GM11168 (cell line): ENCODE measurements at regions not wholly inside any gene's neighbourhood (a gene's known extent, or its start where the extent isn't known, plus 50 kb on each side); places are given as distances from the start of the nearest gene placed in this dataset.
"Not testable (repeated sequence)": the region's sequence is repeated elsewhere in the genome, so short reads cannot be mapped to it uniquely, and the experiment has no call there.

ENCODE experiments used
- in situ Hi-C: fragments of 300-500 bp; cut with MboI; formaldehyde crosslinking; loops from one replicate; pipeline ENCODE4 v1.12.0; 2022; ENCODE audit warnings: low sequenced_read_pairs; ENCODE audit not compliant: unreplicated experiment

DNA sequence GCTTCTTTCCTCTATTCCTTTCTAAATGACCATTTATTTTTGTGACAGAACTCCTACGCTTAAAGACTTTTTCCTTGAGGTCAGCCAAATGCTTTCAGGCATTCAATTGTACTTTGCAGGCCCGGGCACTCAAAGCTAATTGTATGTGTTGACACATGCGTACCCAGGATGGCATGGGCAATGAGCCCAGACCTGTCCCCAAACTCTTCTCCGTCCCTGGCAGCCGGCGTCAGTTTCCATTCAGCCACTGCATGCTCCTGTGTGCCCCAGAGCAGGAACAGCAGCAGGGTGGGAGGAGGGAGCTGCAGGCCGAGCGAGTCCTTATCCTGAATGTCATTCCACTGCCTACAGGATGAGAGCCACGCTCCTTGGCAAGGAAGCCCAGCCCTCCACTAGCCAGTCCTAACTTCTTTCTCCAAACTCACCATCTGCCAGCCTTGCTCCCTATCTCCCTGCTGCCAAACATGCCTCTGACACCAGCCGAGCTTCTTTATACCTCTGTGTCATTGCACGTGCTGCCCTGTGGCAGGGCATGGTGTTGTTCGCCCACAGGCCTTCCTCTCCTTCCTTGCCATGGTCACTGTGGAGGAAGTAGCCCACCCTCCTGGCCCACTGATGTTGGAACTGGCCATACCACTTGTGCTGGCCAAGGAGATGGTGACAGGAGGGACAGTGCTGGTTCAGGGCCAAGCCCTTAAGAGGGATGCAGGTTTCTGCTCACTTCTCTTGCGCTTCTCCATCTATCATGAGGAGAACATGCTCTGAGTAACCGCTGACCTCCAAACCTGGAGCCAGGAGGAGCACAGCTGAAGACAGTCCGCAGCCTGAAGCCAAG lies 116.9 kb upstream of the FHL2 start:
- in situ Hi-C loops: no loop called here

DNA sequence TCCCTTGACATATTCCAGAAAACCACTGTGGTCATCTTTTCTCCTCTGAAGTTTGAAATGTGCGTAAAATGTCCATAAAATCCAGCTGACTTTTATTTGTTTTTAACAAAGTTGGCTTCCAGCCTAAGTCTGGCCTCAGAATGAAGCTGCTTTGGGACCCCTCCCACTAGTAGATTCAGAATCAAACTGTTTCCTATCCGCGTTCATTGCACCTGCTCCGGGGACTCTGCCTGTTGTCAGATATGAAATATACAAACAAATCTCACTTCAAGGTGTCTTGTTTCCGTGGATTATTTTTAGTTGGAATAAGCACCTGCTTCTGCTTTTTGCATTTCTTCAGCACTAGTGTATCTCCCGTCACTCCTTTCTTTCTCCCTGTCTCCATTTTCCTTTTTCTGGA lies 115.7 kb upstream of the FHL2 start:
- in situ Hi-C loops: no loop called here

DNA sequence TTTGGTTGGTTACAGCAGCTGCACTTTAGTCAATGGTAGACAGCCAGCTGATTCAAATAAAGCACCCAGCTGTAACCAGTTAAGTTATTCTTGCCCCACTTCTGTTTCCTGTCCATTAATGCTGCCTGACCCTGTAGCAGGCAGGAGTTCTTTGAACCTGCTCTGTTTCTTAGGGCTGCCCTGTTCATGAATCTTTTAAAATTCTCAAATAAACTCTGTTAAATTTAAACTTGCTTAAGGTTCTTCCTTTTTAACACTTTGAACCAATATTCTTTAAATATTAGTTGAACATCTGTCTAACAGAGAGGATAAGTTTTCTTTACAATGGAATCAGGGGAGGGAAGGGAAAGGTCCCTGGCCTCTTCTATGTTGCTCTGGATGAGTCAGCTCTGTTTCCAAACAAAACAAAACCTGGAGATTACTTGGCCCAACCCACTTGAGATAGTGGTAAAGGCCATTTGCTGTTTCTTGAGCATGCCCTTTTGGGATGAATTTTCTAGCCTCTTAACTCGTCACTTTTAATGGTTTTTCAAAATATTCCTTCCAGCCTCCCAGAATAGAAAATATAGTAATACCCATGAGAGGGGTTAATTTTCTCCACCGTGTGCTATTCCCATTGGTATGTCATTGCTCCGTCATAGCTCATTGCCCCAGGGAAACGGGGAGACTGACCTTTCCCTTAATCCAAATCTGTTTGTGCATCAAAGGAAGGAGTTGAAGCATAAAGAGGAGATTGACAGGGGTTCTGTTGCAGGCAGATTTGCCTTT lies 112.1 kb upstream of the FHL2 start:
- in situ Hi-C loops: no loop called here

DNA sequence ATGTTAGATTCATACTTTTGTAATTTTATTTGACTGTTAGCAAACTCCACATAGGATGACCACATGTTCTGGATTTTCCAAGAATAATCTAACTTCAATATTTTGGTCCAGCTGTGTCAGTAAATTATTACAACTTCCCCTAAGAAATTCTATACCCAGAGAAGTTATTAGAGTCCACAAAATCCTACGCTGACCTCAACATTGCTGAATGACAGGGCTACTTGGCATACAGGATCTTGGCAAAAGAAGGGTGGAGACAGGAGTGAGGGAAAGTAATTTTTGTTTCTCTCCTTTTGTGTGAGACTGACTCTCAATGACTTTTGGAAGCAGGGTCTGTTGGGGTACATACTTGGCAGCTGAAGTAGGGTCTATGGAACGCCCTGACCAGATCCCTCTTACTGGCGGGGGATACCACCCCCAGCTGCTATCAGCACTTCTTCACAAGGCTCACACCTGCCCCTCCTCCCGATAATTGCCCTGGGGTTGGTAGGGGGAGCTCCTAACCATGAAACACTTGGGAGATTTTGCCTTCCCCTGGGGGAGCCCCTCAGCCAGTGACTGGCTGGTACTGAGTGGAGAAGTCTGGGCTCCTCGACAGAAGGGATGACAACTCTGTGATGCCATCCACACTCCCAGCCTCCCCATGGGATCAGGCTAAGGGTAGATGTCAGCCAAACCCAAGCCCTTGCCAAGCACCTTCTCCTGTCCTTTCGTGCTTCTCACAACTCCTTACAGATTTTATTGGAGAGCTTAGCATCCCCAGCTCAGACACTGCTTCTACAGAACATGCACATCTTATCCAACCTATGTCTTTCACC lies 110.6 kb upstream of the FHL2 start:
- in situ Hi-C loops: no loop called here

DNA sequence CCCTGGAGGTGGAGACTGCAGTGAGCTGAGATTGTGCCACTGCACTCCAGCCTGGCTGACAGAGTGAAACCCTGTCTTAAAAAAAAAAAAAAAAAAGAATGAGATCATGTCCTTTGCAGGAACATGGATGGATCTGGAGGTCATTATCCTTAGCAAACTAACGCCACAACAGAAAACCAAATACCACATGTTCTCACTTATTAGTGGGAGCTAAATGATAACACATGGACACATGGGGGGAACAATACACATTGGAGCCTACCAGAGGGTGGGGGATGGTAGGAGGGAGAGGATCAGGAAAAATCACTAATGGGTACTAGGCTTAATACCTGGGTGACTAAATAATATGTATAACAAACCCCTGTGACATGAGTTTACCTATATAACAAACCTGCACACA lies 108.0 kb upstream of the FHL2 start:
- in situ Hi-C loops: not testable (repeated sequence)

DNA sequence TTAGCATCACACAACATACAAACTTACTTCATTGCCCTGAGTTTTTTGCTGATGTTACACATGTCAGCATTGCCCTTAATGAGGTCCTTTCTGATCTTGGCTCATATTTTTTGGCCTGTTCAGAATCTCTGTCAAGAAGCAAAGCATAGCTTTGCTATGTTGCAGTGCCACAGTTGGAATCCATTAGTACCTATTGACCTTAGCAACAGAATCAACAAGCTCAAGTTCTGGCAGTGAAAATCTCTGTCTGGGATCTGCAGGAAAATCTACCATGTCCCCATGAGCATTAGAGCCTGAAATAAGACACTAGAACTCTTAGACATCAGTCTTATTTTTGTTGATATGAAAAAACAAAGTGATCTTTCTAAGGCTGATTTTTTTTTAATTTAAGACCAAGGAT lies 105.6 kb upstream of the FHL2 start:
- in situ Hi-C loops: no loop called here

DNA sequence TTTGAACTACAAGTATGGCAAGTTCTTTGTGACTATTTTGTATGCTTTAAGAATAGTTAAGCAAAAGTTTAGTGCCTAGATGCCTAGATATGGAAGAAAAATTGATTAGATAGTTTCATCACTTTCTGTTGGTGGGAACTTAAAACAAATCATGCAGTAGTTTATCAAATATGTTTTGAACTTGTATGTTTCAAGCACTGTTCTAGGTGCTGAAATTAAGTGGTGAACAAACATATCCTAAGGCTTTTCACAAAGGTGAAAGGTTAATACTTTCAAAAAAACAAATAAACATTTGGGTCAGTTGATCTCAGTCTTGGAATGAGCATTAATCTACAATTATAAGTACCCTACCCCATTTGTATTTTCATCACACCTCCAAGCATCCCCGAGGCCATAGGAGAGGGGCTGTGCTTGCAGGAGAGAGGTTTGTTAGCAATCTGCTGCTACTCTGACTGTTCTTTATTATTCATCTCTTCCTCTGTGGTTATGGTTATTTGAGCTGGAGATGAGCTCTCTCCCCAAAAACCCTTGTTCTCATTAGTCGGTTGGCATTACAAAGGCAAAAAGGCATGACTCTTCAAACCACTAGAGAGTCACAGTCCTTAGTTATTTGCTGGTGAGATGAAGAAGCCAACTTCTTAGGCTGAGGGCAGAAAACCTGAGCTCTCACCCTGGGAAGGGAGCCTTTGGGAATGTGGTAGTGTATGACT lies 103.9 kb upstream of the FHL2 start:
- in situ Hi-C loops: no loop called here

DNA sequence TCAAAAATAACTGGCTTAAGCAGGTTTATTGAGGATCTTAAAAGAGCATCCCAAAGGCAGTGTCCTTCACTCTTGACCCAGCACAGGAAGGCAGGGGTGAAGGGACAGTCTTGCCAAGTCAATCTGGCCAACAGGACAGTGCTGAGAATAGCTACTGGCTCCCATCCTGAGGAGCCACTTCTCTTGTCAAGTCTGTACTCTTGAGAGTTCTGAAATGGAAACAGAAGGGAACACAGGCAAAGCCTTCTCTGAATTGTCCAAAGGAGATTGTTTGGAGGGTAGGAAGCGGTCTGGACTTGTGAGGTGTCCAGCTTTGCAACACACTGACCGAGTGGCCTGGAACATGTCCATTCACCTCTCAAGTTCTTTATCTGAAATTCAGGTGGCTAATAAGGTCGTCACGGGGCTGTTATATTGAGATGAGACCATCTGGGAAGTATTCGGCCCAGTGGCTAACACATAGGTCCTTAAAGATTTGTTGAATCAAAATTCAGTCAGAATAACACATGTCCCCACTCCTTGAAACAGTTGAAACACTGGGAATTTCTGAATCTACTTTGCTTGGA lies 99.5 kb upstream of the FHL2 start:
- in situ Hi-C loops: no loop called here

DNA sequence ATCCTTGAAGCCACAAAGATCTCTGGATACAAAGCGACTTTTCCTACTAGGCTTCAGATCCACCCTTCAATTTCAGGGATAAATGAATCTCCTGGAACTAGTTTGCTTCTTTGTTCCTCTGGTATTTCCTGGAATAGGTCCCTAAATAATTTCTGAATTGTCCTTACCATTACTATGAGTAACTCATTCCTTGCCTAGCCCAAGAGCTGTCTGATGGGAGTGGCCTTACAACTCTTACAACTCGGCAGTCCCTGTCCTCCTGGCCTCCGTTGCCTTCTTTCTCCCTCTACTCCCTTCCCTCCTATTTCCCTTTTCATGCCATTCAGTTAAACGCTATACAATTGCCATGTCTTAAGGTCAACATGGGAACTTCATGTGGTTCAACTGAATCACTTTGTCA lies 98.2 kb upstream of the FHL2 start:
- in situ Hi-C loops: no loop called here

DNA sequence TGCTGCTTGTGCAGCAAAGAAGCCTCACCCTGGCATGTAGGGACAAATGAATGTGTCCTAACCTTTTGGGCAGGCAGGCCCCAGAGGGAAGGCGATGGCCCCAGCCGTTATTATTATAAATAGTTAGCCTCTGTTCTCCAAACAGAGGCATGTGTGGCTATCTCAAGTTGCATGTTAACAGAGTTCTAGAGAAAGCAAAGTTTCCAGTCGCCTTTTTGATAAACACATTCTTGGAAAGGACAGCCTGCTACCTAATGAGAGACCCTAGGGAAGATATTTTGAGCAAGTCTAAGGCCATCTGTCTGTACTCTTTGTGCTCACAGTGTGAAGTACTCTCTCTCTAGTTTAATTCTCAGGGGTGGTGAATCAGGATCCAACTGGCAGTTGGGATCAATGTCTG lies 97.4 kb upstream of the FHL2 start:
- in situ Hi-C loops: no loop called here

DNA sequence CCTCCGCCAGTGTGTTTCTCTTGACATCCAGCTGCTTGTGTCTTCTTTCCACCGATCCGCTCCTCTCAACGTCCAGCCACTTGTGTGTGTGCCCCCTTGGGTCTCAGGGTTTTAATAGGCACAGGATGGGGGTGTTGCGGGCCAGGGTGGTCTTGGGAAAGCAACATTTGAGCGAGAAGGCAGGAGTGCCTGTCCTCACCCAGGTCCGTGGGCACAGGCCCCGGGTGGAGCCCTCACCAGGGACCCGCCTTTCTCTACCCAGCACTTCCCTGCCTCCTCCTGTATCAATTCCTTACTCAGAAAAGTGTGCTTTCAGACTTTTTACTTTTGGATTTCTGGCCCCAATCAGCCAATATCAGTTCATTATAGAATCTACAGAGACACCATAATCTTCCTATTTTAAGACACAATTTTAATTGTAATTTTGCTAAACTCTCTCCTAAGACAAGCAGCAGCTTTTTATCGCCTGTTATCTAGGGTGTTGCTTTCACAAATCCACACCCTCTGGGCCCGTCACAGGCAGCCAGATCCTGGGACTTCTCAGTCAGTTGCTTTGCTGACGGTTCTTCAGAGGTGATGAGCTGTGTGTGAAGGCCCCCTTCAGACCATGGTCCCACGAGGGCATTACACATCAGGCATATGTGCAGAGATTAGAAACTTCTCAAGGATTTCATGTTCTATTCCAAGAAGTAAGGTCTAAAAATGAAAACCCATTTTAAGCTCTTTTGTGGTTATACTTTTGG lies 96.0 kb upstream of the FHL2 start:
- in situ Hi-C loops: no loop called here

DNA sequence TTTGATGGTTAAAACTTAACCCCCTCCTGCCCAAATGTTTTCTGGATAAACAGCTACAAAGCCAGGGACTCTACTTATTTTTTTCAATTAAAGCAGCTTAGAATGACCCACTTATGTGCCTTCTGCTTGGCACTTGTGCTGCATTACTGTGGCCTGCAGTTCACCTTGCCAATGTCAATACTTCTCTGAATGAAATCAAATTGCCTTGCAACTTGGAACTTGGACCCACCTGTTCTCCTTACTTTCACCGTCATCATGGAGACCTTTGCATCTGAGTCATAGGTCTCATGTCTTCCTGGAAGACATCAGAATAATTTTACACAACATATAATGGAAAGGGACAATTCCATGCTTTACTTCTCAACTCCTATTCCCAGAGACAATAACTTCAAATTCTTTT lies 92.1 kb upstream of the FHL2 start:
- in situ Hi-C loops: no loop called here

DNA sequence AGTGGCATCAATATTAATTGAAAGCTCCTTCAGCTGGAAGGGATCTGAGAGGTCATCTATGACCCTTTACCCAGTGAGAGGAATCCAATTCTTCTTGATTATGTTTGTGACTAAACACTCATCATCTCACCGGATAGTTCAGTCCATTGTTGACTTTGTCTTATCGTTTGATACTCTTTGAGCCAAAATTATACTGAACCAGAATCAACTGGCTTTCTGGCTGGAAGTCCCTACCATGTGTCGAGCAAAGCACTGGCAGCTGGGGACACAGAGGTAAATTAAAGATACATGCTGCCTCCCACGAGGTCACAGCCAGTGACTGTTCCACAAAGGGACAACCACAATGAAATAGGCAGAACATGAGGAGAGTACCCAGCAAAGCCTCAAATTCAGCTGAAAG lies 91.4 kb upstream of the FHL2 start:
- in situ Hi-C loops: no loop called here

DNA sequence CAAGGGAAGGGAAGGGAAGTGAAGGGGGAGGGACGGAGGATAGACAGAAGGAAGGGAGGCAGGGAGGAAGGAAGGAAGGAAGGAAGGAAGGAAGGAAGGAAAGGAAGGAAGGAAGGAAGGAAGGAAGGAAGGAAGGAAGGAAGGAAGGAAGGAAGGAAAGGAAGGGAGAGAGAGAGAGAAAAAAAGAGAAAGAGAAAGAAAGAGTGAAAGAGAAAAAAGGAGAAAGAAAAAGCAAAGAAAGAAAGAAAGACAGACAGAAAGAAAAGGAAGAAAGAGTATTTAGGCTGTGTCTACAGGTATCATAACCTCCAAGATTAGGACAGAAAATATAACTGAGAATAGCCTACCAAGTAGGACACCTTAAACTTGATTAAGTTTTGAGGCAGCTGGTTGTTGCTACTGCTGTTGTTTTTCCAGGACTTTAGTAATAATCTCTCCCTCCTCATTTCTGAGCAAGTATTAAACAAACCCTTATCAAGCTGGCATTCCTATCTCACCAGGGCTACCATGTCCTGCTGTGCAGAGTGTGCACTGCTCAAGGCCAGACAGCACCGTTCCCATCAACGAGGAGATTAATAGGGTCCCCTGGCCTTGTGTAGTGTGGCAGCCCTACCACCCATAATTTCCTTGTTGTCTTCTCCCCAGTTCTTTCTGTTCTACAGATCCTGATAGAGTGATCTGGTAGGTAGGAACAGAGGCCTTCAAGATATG lies 90.5 kb upstream of the FHL2 start:
- in situ Hi-C loops: no loop called here

DNA sequence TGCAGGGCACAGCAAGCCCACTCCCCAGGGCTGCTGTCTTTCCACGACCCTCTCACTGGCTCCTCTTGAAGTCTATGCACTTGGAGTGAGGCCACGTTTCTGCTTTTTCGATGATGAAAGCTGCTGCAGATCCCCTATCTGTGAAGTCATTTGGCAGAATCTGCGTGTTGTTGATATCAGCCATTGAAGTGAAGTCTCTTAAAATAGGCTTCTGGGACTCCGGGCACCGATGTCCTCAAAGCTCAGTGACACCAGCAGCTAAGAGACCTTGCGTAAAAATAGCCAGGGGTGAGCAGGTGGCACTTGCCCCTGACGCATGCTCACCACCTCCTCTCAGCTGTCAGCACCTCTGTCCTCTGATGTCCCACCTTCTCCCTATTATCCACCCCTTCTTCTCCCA lies 89.4 kb upstream of the FHL2 start:
- in situ Hi-C loops: no loop called here

DNA sequence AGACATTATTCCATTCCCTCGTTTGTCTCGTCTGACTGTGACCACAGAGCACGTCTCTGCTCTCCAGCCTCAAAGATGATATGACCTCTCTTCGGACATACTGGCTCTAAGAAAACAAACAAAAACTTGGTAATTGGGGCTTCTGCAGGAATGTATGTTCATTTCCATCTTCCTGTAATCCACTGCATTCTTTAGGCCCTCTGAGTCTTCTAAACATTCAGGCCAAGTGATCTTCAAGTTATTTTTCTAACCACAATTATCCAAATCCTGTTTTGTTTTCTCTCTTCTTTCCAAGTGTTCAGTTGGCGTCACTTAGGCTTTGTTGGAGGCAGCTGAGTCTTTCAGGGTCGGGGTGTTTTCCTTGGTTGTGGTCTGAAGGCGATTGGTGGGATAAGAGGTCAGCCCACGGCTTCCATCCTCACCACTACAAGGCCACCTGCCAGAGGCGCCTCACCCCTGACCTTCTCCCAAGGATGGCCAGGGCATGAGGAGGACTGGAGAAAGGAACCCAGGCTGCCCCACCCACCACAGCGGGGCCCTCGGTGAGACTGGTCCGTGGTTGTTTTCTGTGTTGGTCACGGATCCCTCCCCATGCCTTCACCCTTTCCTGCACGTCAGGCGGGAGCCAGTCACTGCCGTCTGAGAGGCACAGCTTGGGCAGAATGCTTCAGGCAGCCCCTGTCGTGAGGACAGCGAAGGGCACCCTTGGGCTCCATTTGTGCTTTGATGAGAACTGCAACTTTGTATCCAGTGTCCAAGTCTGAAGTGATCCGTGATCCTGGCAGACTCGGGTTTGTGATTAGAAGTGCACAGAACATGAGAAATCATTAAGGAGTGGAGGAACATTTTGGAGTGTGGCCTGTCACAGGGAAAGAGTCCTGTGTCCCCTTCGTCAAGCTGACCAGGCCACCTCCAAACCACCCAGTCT lies 88.6 kb upstream of the FHL2 start:
- in situ Hi-C loops: no loop called here

DNA sequence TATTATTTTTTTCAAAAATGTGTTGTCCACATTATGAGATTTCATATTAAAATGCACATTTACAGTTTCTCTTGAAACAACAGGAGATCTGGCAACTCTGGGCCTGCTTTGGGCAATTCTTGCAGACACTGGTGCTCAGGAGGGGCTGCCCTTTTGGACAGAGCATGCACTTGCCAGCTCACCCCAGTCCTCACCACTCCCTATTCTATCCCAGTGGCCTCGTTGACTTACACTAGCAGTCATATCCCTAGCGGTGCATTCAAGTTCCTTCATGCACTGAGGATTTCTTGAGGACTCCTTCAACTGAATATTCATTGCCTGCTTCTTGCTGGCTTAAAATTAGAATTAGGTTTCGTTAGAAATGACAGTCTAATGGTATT lies 87.9 kb upstream of the FHL2 start:
- in situ Hi-C loops: no loop called here

DNA sequence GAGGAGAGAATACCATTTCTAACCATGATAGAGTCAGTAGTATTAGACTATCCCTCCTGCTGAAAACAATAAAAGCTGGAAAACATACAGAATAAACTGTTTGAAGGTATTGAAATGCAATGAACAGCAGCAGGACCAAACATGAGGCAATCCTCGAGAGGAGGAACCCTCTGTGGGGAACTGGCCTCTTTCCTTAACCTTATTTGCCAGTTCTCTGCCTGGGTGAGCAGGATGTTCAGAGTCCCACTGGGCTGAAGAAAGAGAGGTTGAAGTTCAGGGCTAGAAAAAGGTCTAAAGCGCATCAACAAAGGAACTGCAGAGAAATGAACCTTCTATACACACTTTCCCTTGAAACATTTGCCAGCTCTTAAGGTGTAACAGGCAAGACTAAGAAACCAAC lies 79.8 kb upstream of the FHL2 start:
- in situ Hi-C loops: no loop called here
